Esophagus squamous epithelium (tissue), 5 donors: ENCODE measurements at regions not wholly inside any gene's neighbourhood (a gene's known extent, or its start where the extent isn't known, plus 50 kb on each side); places are given as distances from the start of the nearest gene placed in this dataset.

Source experiments
- DNase-seq: peaks from one replicate; lab custom pipeline; 2025; lab: John Stamatoyannopoulos, UW
- H3K27ac ChIP-seq, 4 donors: fragments of 200-600 bp; sonication (generic); one replicate each; pipeline ENCODE4 v1.5.1; 2016 to 2019; ENCODE audit warnings: mild to moderate bottlenecking in 1 of 4
- H3K27me3 ChIP-seq, 4 donors: fragments of 200-600 bp; sonication (generic); 1 replicate in 3 of 4; 2 replicates in 1 of 4; pipeline versions ENCODE4 v1.5.1 to v1.6.0; 2017 to 2021; ENCODE audit warnings: antibody characterized with exemption in 1 of 4
- H3K36me3 ChIP-seq, 3 donors: fragments of 200-600 bp; sonication (generic); one replicate each; pipeline ENCODE4 v1.5.1; 2016 to 2019
- H3K4me1 ChIP-seq, 3 donors: fragments of 200-600 bp; sonication (generic); one replicate each; pipeline ENCODE4 v1.5.1; 2017 to 2019
- H3K4me3 ChIP-seq, 4 donors: fragments of 200-600 bp; sonication (generic); 1 replicate in 3 of 4; 2 replicates in 1 of 4; pipeline ENCODE4 v1.5.1; 2016 to 2019; ENCODE audit warnings: mild to moderate bottlenecking in 2 of 4, moderate library complexity in 1 of 4
- H3K9me3 ChIP-seq, 3 donors: fragments of 200-600 bp; sonication (generic); one replicate each; pipeline ENCODE4 v1.5.1; 2016 to 2019
- POLR2A ChIP-seq, 4 donors: fragments of 450-650 bp; IDR thresholded peaks; one replicate each; pipeline ENCODE4 v1.6.1; 2017; ENCODE audit warnings: antibody characterized with exemption in 4 of 4, mild to moderate bottlenecking in 4 of 4, moderate library complexity in 3 of 4
- WGBS, 2 donors: methylation state at CpG; one replicate each; pipeline ENCODE4 v1.1.5; 2018; 5-methylcytosine and 5-hydroxymethylcytosine counted together
- intact Hi-C: fragments of 100-400 bp; cut with DNase I; formaldehyde crosslinking; loops from one replicate; pipeline ENCODE4 v1.15.0; 2022
- TF ChIP-seq, protein P1 (sequence below), 6 experiments: fragments of 450-650 bp in 4 of 6; fragments of 200-600 bp in 2 of 6; sonication (generic) in 2 of 6; IDR thresholded peaks; one replicate each; pipeline ENCODE4 v1.5.1; 2016 to 2019; ENCODE audit warnings: antibody characterized with exemption in 6 of 6, mild to moderate bottlenecking in 4 of 6, moderate library complexity in 4 of 6
- donor health status: DM: yes; HTN: yes; CAD: no.

DNA sequence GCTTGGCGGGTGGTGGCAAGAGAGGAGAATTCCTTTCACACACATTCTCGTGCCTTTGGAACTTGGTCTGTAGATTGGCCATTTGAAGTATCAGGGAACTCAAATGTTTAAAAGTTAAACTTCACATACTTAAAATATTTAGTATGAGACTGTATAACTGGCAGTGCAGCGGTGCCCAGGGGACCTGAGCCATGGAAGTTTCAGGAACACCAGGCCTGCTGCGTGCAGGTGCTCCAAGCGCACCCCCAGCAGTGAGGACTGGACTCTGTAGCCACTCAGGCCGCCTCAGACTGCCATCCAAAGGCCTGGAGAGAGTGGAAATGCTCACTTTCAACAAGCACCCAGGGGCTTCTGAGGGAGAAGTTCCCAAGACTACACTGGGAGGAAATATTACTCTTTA, 273.5 kb upstream of the IRX2 start:
- DNase-seq, result no peak
- WGBS, 2 donors, result 67 to 80% methylated on average over 2 to 6 of the region's 6 CpGs
- H3K27ac ChIP-seq, result no peak overlapping the region
- no peaks in the 10 kb centered on the region for H3K36me3 ChIP-seq
- no peak for TF ChIP-seq POLR2A (IDR thresholded peaks at IDR 0.05)
- TF ChIP-seq, protein P1, sequence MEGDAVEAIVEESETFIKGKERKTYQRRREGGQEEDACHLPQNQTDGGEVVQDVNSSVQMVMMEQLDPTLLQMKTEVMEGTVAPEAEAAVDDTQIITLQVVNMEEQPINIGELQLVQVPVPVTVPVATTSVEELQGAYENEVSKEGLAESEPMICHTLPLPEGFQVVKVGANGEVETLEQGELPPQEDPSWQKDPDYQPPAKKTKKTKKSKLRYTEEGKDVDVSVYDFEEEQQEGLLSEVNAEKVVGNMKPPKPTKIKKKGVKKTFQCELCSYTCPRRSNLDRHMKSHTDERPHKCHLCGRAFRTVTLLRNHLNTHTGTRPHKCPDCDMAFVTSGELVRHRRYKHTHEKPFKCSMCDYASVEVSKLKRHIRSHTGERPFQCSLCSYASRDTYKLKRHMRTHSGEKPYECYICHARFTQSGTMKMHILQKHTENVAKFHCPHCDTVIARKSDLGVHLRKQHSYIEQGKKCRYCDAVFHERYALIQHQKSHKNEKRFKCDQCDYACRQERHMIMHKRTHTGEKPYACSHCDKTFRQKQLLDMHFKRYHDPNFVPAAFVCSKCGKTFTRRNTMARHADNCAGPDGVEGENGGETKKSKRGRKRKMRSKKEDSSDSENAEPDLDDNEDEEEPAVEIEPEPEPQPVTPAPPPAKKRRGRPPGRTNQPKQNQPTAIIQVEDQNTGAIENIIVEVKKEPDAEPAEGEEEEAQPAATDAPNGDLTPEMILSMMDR (IDR thresholded peaks at IDR 0.05), result no peak
- H3K4me1 ChIP-seq, result no peaks in the 10 kb centered on the region
- H3K4me3 ChIP-seq, result no peak overlapping the region
- H3K27me3 ChIP-seq, result no peaks in the 10 kb centered on the region
- H3K9me3 ChIP-seq, result no peaks in the 10 kb centered on the region
- intact Hi-C loops, result no loop called here

DNA sequence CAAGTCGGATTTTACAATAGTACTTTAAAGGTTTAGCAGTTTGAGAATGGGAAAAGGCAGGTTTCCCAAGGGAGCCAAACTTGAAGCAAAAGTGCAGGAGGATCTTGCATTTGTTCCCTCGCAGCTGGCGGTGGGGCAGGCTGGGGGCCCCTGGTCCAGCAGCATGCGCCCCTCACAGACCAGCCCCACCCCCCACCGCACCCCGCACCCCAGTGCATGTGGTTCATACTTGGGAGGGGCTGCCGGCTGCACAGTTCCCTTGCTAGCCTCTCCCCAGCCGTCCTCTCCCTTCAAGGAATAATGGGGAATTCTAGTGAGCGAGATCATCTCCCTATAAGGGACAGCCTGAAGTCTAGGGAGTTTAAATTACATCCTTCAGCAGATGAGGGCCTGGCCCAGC, 273.1 kb upstream of the IRX2 start:
- H3K4me1 ChIP-seq, result no peaks in the 10 kb centered on the region
- H3K36me3 ChIP-seq, result no peaks in the 10 kb centered on the region
- intact Hi-C loops, result no loop called here
- H3K27ac ChIP-seq, result no peak overlapping the region
- H3K4me3 ChIP-seq, result no peak overlapping the region
- no peak for DNase-seq
- TF ChIP-seq, protein P1 (IDR thresholded peaks at IDR 0.05), result no peak
- TF ChIP-seq POLR2A (IDR thresholded peaks at IDR 0.05), result no peak
- no peaks in the 10 kb centered on the region for H3K9me3 ChIP-seq
- WGBS, 2 donors, result 75 to 86% methylated on average over 4 to 7 of the region's 9 CpGs
- H3K27me3 ChIP-seq, result no peaks in the 10 kb centered on the region

DNA sequence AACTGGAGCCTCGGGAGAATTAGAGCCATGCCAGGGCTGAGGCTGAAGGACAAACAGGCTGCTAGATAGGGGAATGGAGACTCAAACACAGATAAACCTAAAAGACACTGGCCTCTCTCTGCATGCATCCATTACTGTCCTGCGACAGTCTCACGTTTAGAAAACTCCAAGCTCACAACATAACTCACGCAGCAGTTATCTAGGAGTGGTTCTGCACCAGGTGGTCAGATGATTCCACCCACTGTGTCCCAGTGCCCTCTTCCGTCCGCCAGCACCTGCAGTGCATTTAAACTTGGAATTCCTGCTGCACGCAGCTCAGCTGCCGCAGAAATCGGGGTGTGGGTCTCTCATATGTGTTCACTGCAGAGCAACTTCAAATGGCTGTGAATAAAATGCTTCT, 272.6 kb upstream of the IRX2 start:
- no peak overlapping the region for H3K27ac ChIP-seq
- TF ChIP-seq, protein P1 (IDR thresholded peaks at IDR 0.05), result no peak
- TF ChIP-seq POLR2A (IDR thresholded peaks at IDR 0.05), result no peak
- WGBS, 2 donors, result 76 to 77% methylated on average over 9 of the region's 9 CpGs
- H3K27me3 ChIP-seq, result no peaks in the 10 kb centered on the region
- intact Hi-C loops, result no loop called here
- no peak for DNase-seq
- H3K9me3 ChIP-seq, result no peaks in the 10 kb centered on the region
- H3K4me1 ChIP-seq, result no peaks in the 10 kb centered on the region
- H3K36me3 ChIP-seq, result no peaks in the 10 kb centered on the region
- no peak overlapping the region for H3K4me3 ChIP-seq

DNA sequence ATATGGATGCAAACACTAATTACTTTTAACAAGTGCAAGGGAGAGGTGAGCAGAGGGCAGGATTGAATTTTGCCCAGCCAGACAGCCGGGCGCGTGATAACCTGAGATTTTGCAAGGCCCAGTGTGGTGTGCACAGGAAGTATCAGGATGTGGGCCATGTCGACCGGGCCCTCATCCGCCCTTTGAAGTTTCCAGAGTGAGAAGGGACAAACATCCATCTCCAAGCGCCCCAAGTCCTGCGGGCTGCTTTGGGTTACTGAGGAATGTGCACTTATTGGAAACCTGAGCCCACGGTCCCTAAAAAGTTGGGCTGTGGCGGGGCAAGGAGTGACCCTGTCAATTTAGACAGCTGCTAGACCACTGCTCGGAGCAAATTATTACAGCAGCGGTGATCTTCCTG, 272.2 kb upstream of the IRX2 start:
- Histone ChIP-seq H3K27me3 (no peaks in the 10 kb centered on the region), H3K4me3 (no peak overlapping the region), H3K36me3 (no peaks in the 10 kb centered on the region), H3K9me3 (no peaks in the 10 kb centered on the region), H3K4me1 (no peaks in the 10 kb centered on the region), H3K27ac (no peak overlapping the region)
- TF ChIP-seq, protein P1 (IDR thresholded peaks at IDR 0.05), result no peak
- no peak for TF ChIP-seq POLR2A (IDR thresholded peaks at IDR 0.05)
- WGBS, 2 donors, result 64 to 80% methylated on average over 5 to 9 of the region's 12 CpGs
- DNase-seq, result no peak
- intact Hi-C loops, result no loop called here

DNA sequence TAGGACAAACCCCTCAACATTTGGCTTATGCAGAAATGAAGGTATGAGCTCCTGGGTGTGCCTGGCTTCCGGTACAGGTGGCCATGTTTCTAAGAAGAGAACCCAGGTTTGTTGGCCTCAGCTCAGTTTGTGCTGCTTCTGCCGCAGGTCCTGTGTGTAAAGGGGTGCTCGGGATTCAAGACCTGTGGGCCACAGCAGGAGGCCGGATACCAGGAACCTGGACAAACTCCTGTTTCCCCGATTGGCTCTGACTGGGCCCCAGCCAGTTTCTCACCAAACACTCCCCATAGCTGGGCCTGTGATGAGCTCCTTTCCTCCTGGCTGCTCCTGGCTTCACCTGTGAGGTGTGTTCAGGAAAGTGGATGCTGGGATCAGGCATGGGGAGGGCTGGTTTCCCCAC, 271.2 kb upstream of the IRX2 start:
- H3K4me3 ChIP-seq, result no peak overlapping the region
- DNase-seq, result no peak
- no peaks in the 10 kb centered on the region for H3K27me3 ChIP-seq
- H3K4me1 ChIP-seq, result no peaks in the 10 kb centered on the region
- intact Hi-C loops, result no loop called here
- TF ChIP-seq POLR2A (IDR thresholded peaks at IDR 0.05), result no peak
- TF ChIP-seq, protein P1 (IDR thresholded peaks at IDR 0.05), result no peak
- no peak overlapping the region for H3K27ac ChIP-seq
- 86 to 96% methylated on average over 3 to 4 of the region's 5 CpGs for WGBS, 2 donors
- H3K9me3 ChIP-seq, result no peaks in the 10 kb centered on the region
- no peaks in the 10 kb centered on the region for H3K36me3 ChIP-seq
